KOPT-K1 (cell line): ENCODE measurements at regions not wholly inside any gene's neighbourhood (a gene's known extent, or its start where the extent isn't known, plus 50 kb on each side); places are given as distances from the start of the nearest gene placed in this dataset.

Experiments
- H3K27ac ChIP-seq: fragments of 200-600 bp; sonication (generic); 2 replicates; pipeline ENCODE4 v1.5.1; 2016; ENCODE audit warnings: antibody characterized with exemption, mild to moderate bottlenecking, low read depth, low read length; ENCODE audit not compliant: poor library complexity, severe bottlenecking
- H3K36me3 ChIP-seq: fragments of 200-600 bp; sonication (generic); 2 replicates; pipeline ENCODE4 v1.5.1; 2017; ENCODE audit warnings: antibody characterized with exemption, mild to moderate bottlenecking, low read length, moderate library complexity; ENCODE audit not compliant: insufficient read depth
- H3K9me3 ChIP-seq: fragments of 200-600 bp; sonication (generic); 2 replicates; pipeline ENCODE4 v1.5.1; 2017; ENCODE audit warnings: antibody characterized with exemption, low read length, mild to moderate bottlenecking; ENCODE audit not compliant: insufficient read depth, poor library complexity, severe bottlenecking

- Histone ChIP-seq H3K36me3 (no peaks in the 10 kb centered on the region), H3K27ac (no peak overlapping the region), H3K9me3 (no peaks in the 10 kb centered on the region)
These were observed 158.8 kb upstream of the ZNF462 start for GRCh38 chr9:106704056-106704615.

- Histone ChIP-seq H3K27ac (no peak overlapping the region), H3K9me3 (no peaks in the 10 kb centered on the region), H3K36me3 (no peaks in the 10 kb centered on the region)
These were observed 155.7 kb upstream of the ZNF462 start for GRCh38 chr9:106707291-106707690.

- no peaks in the 10 kb centered on the region for H3K9me3 ChIP-seq
- H3K27ac ChIP-seq, result no peak overlapping the region
- H3K36me3 ChIP-seq, result no peaks in the 10 kb centered on the region
These were observed 155.1 kb upstream of the ZNF462 start for GRCh38 chr9:106707738-106708474.

- H3K9me3 ChIP-seq, result no peaks in the 10 kb centered on the region
- no peak overlapping the region for H3K27ac ChIP-seq
- H3K36me3 ChIP-seq, result no peaks in the 10 kb centered on the region
These were observed 154.4 kb upstream of the ZNF462 start for GRCh38 chr9:106708475-106709146.

DNA sequence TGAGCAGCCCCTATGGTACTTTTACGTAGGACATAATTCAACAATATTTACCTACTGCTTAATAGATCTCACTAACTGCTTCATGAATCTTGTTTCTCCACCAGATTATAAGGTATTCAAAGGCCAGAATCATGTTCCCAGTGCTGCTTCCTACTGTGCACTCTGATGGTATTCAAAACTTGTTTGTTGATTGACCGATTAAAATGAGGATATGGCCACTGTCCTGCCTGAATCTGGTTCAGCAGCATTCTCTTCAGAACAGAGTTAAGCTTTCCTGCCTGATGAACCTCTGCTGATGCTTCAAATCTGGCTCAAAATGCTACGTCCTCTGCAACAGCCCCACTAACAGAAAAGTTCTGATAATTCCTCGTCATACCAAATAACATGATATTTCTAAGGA is 150.7 kb upstream of the ZNF462 start:
- Histone ChIP-seq H3K36me3 (no peaks in the 10 kb centered on the region), H3K9me3 (no peaks in the 10 kb centered on the region), H3K27ac (no peak overlapping the region)

GRCh38 chr9:106713206-106713605 is 149.8 kb upstream of the ZNF462 start:
- Histone ChIP-seq H3K9me3 (no peaks in the 10 kb centered on the region), H3K36me3 (no peaks in the 10 kb centered on the region), H3K27ac (no peak overlapping the region)

GRCh38 chr9:106716820-106717219 is 146.1 kb upstream of the ZNF462 start:
- no peaks in the 10 kb centered on the region for H3K36me3 ChIP-seq
- no peak overlapping the region for H3K27ac ChIP-seq
- no peaks in the 10 kb centered on the region for H3K9me3 ChIP-seq

- Histone ChIP-seq H3K9me3 (no peaks in the 10 kb centered on the region), H3K36me3 (no peaks in the 10 kb centered on the region), H3K27ac (no peak overlapping the region)
These were observed 145.3 kb upstream of the ZNF462 start for GRCh38 chr9:106717686-106718085.

GRCh38 chr9:106718936-106719335 is 144.0 kb upstream of the ZNF462 start:
- no peak overlapping the region for H3K27ac ChIP-seq
- H3K36me3 ChIP-seq, result no peaks in the 10 kb centered on the region
- no peaks in the 10 kb centered on the region for H3K9me3 ChIP-seq

GRCh38 chr9:106722051-106722753 is 140.8 kb upstream of the ZNF462 start:
- Histone ChIP-seq H3K36me3 (no peaks in the 10 kb centered on the region), H3K9me3 (no peaks in the 10 kb centered on the region), H3K27ac (no peak overlapping the region)

GRCh38 chr9:106723926-106724325 is 139.0 kb upstream of the ZNF462 start:
- no peaks in the 10 kb centered on the region for H3K9me3 ChIP-seq
- H3K27ac ChIP-seq, result no peak overlapping the region
- no peaks in the 10 kb centered on the region for H3K36me3 ChIP-seq

DNA sequence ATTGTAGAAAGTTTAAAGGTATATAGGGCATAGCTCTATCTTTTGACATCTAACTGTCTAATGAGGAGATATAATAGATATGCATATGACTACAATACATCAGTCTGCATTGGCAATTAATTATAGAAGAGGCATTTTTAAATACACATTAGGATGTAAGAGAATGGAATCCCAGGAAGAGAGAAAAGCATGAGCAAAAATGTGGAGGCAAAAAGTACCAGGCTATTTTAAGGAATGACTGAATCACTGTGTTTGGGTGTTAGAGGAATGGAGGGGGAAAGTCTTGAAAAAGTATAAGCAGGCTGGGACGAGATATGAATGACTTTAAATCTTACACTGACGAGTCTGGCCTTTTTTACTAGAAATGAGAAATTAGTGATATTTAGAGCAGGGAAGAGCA is 138.4 kb upstream of the ZNF462 start:
- Histone ChIP-seq H3K36me3 (no peaks in the 10 kb centered on the region), H3K27ac (no peak overlapping the region), H3K9me3 (no peaks in the 10 kb centered on the region)

- Histone ChIP-seq H3K27ac (no peak overlapping the region), H3K9me3 (no peaks in the 10 kb centered on the region), H3K36me3 (no peaks in the 10 kb centered on the region)
These were observed 136.7 kb upstream of the ZNF462 start for GRCh38 chr9:106726070-106726815.

- H3K27ac ChIP-seq, result no peak overlapping the region
- H3K9me3 ChIP-seq, result no peaks in the 10 kb centered on the region
- H3K36me3 ChIP-seq, result no peaks in the 10 kb centered on the region
These were observed 135.0 kb upstream of the ZNF462 start for GRCh38 chr9:106727969-106728368.

DNA sequence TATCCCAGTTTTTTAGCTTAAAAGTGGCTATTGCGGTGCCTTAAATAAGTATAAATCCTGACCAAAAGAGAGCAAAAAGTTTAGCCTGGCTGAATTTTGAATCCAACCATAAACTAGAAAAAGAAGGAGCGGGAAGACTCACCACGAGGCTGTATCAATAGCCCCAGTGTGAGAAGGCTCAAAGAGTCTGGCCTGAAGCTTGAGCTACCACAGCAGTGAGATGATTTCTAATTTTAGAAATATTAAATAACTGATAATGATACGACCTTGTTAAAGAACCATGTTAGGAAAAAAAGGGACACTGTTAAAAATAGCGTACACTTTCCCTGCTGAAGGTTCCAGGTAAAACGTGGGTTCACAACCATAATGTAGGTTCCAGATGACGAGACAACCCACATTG is 134.1 kb upstream of the ZNF462 start:
- Histone ChIP-seq H3K36me3 (no peaks in the 10 kb centered on the region), H3K27ac (no peak overlapping the region), H3K9me3 (no peaks in the 10 kb centered on the region)
